H1 (cell line): ENCODE measurements at regions not wholly inside any gene's neighbourhood (a gene's known extent, or its start where the extent isn't known, plus 50 kb on each side); places are given as distances from the start of the nearest gene placed in this dataset.

Source experiments
- CTCF ChIA-PET: fragments of 300-600 bp; sonication (Branson Sonifier 250); formaldehyde crosslinking; loops from one replicate; lab custom pipeline; 2021; ENCODE audit not compliant: partially characterized antibody; lab: Charles Lee
- POLR2A ChIA-PET: fragments of 300-600 bp; sonication (Branson Sonifier 250); formaldehyde crosslinking; loops from one replicate; lab custom pipeline; 2021; ENCODE audit warnings: inconsistent platforms; ENCODE audit not compliant: partially characterized antibody; lab: Charles Lee
- DNase-seq, 2 experiments: peaks; one replicate each; pipeline versions ENCODE4 v3.0.0 to v3.0.0-alpha.2; 2010 to 2022; ENCODE audit warnings: low spot score in 2 of 2, low read depth in 1 of 2, mixed read lengths in 1 of 2
- FAIRE-seq: peaks from 2 replicates; lab custom pipeline; 2011; peaks lifted over from hg19 to GRCh38; lab: Jason Lieb, UNC
- H2AFZ ChIP-seq: 2 replicates; pipeline ENCODE4 v1.8.1; 2012; ENCODE audit warnings: low read length, inconsistent platforms
- H2AK5ac ChIP-seq: 2 replicates; pipeline ENCODE4 v1.6.1; 2013; ENCODE audit warnings: low read depth, low read length
- H2BK120ac ChIP-seq: replicated peaks from 2 replicates; pipeline ENCODE3; 2013; ENCODE audit warnings: low read depth, low read length, inconsistent platforms
- H2BK12ac ChIP-seq: 2 replicates; pipeline ENCODE4 v1.6.1; 2013; ENCODE audit warnings: low read depth, low read length
- H2BK15ac ChIP-seq: 2 replicates; pipeline ENCODE4 v1.6.1; 2013; ENCODE audit warnings: low read length
- H2BK20ac ChIP-seq: 2 replicates; pipeline ENCODE4 v1.6.1; 2013; ENCODE audit warnings: low read length
- H2BK5ac ChIP-seq: 2 replicates; pipeline ENCODE4 v1.6.1; 2013; ENCODE audit warnings: low read depth, low read length
- H3K14ac ChIP-seq: 2 replicates; pipeline ENCODE4 v1.6.1; 2013; ENCODE audit warnings: inconsistent platforms; ENCODE audit not compliant: insufficient read length
- H3K18ac ChIP-seq: 2 replicates; pipeline ENCODE4 v1.6.1; 2013; ENCODE audit warnings: low read length; ENCODE audit errors: extremely low read depth
- H3K23ac ChIP-seq: 2 replicates; pipeline ENCODE4 v1.6.1; 2013; ENCODE audit warnings: inconsistent platforms; ENCODE audit not compliant: insufficient read length
- H3K23me2 ChIP-seq: 2 replicates; pipeline ENCODE4 v1.6.1; 2013; ENCODE audit warnings: low read depth, low read length
- H3K27ac ChIP-seq: 2 replicates; pipeline ENCODE4 v1.6.1; 2011; ENCODE audit warnings: low read depth, low read length, inconsistent platforms
- H3K27me3 ChIP-seq, 4 experiments: replicated peaks in 1 of 4; 1 replicate in 1 of 4; 2 replicates in 3 of 4; pipeline versions ENCODE4 v1.6.1 to v1.8.1; 2011 to 2013; ENCODE audit warnings: low read length in 3 of 4, mild to moderate bottlenecking in 3 of 4, inconsistent platforms in 2 of 4, mixed read lengths in 2 of 4, moderate library complexity in 1 of 4; ENCODE audit not compliant: control insufficient read depth in 3 of 4, insufficient read depth in 3 of 4; ENCODE audit errors: extremely low read depth in 1 of 4
- H3K36me3 ChIP-seq, 4 experiments: 2 replicates each; pipeline versions ENCODE4 v1.6.1 to v1.8.1; 2011 to 2013; ENCODE audit warnings: mild to moderate bottlenecking in 4 of 4, low read length in 3 of 4, moderate library complexity in 2 of 4, control low read depth in 1 of 4, inconsistent platforms in 1 of 4; ENCODE audit not compliant: insufficient read depth in 4 of 4, control insufficient read depth in 2 of 4
- H3K4ac ChIP-seq: replicated peaks from 2 replicates; pipeline ENCODE3; 2013; ENCODE audit warnings: low read length, low read depth, mixed read lengths, inconsistent platforms; ENCODE audit not compliant: insufficient read length
- H3K4me1 ChIP-seq, 4 experiments: replicated peaks in 1 of 4; 1 replicate in 1 of 4; 2 replicates in 3 of 4; pipeline versions ENCODE4 v1.6.1 to v1.8.1; 2011 to 2013; ENCODE audit warnings: low read length in 3 of 4, inconsistent platforms in 2 of 4, mixed read lengths in 1 of 4; ENCODE audit not compliant: insufficient read depth in 4 of 4, control insufficient read depth in 3 of 4
- H3K4me2 ChIP-seq, 2 experiments: 2 replicates each; pipeline versions ENCODE4 v1.6.1 to v1.8.1; 2011 to 2013; ENCODE audit warnings: low read depth in 2 of 2, low read length in 2 of 2, control low read depth in 1 of 2, inconsistent platforms in 1 of 2, mild to moderate bottlenecking in 1 of 2; ENCODE audit not compliant: insufficient read depth in 1 of 2
- H3K4me3 ChIP-seq, 4 experiments: fragments of 200-600, 300-600 bp in 1 of 4; sonication (generic), shearing (Covaris generic), sonication (Bioruptor Twin) in 1 of 4; 2 replicates each; pipeline versions ENCODE4 v1.5.1 to v1.8.1; 2011 to 2016; ENCODE audit warnings: low read length in 4 of 4, low read depth in 3 of 4, control low read depth in 2 of 4, inconsistent platforms in 2 of 4, mild to moderate bottlenecking in 2 of 4, mixed read lengths in 1 of 4, moderate library complexity in 1 of 4; ENCODE audit not compliant: insufficient read depth in 2 of 4; ENCODE audit errors: extremely low read depth in 1 of 4
- H3K56ac ChIP-seq: replicated peaks from 2 replicates; pipeline ENCODE3; 2013; ENCODE audit warnings: low read depth, mild to moderate bottlenecking, mixed read lengths, low read length, inconsistent platforms; ENCODE audit not compliant: insufficient read length
- H3K79me1 ChIP-seq: 2 replicates; pipeline ENCODE4 v1.6.1; 2013; ENCODE audit warnings: low read depth, low read length, control low read depth
- H3K79me2 ChIP-seq, 2 experiments: 2 replicates each; pipeline versions ENCODE4 v1.6.1 to v1.8.1; 2012 to 2013; ENCODE audit warnings: low read length in 2 of 2, mild to moderate bottlenecking in 2 of 2, inconsistent platforms in 1 of 2; ENCODE audit not compliant: insufficient read depth in 2 of 2, control insufficient read depth in 1 of 2
- H3K9ac ChIP-seq, 4 experiments: replicated peaks in 1 of 4; 1 replicate in 1 of 4; 2 replicates in 3 of 4; pipeline versions ENCODE4 v1.6.1 to v1.8.1; 2011 to 2013; ENCODE audit warnings: low read depth in 3 of 4, low read length in 3 of 4, control low read depth in 2 of 4, mild to moderate bottlenecking in 2 of 4, moderate library complexity in 2 of 4, inconsistent platforms in 1 of 4; ENCODE audit errors: extremely low read depth in 1 of 4
- H3K9me3 ChIP-seq, 2 experiments: 2 replicates each; pipeline versions ENCODE4 v1.6.1 to v1.8.1; 2012 to 2013; ENCODE audit warnings: mild to moderate bottlenecking in 2 of 2, moderate library complexity in 2 of 2, control low read depth in 1 of 2, inconsistent platforms in 1 of 2, low read depth in 1 of 2, low read length in 1 of 2, mixed read lengths in 1 of 2; ENCODE audit not compliant: insufficient read depth in 2 of 2
- H4K20me1 ChIP-seq, 2 experiments: replicated peaks in 1 of 2; 2 replicates each; pipeline versions ENCODE3 to v1.8.1; 2011 to 2013; ENCODE audit warnings: inconsistent platforms in 2 of 2, low read length in 2 of 2, mild to moderate bottlenecking in 1 of 2; ENCODE audit not compliant: insufficient read depth in 2 of 2, control insufficient read depth in 1 of 2
- H4K5ac ChIP-seq: 2 replicates; pipeline ENCODE4 v1.6.1; 2013; ENCODE audit warnings: low read length, low read depth, mixed read lengths, inconsistent platforms; ENCODE audit not compliant: insufficient read length
- H4K8ac ChIP-seq: 2 replicates; pipeline ENCODE4 v1.8.0; 2013; ENCODE audit warnings: mild to moderate bottlenecking, moderate library complexity, low read length, inconsistent platforms; ENCODE audit not compliant: insufficient read depth; ENCODE audit errors: extremely low read depth
- H4K91ac ChIP-seq: replicated peaks from 2 replicates; pipeline ENCODE3; 2013; ENCODE audit warnings: low read length, mixed read lengths, inconsistent platforms; ENCODE audit not compliant: insufficient read length
- CBX5 ChIP-seq: fragments of 300-800, 300-1000 bp; sonication (generic); IDR thresholded peaks from 2 replicates; pipeline ENCODE4 v1.7.1; 2016; ENCODE audit warnings: antibody characterized with exemption, low read length, low read depth
- CTCF ChIP-seq, 3 experiments: IDR thresholded peaks; 1 replicate in 2 of 3; 2 replicates in 1 of 3; pipeline versions ENCODE4 v1.5.1 to v1.6.1; 2011; ENCODE audit warnings: low read length in 3 of 3, mild to moderate bottlenecking in 3 of 3, inconsistent platforms in 2 of 3, low read depth in 1 of 3, moderate library complexity in 1 of 3; ENCODE audit not compliant: insufficient read depth in 1 of 3; ENCODE audit errors: control extremely low read depth in 1 of 3
- EZH2 ChIP-seq: fragments of 200-600 bp; sonication (generic); IDR thresholded peaks from 2 replicates; pipeline ENCODE4 v1.7.1; 2012; ENCODE audit warnings: low read depth, mild to moderate bottlenecking, moderate library complexity, low read length, inconsistent platforms; ENCODE audit not compliant: severe bottlenecking
- FOSL1 ChIP-seq: IDR thresholded peaks from 2 replicates; pipeline ENCODE4 v1.6.1; 2011; ENCODE audit warnings: mild to moderate bottlenecking, low read depth, low read length, moderate library complexity; ENCODE audit not compliant: insufficient read depth
- POLR2A ChIP-seq, 2 experiments: IDR thresholded peaks; 1 replicate in 1 of 2; 2 replicates in 1 of 2; pipeline ENCODE4 v1.6.1; 2011; ENCODE audit warnings: low read depth in 2 of 2, low read length in 2 of 2, mild to moderate bottlenecking in 2 of 2; ENCODE audit errors: control extremely low read depth in 1 of 2
- RFX5 ChIP-seq: IDR thresholded peaks from 2 replicates; pipeline ENCODE4 v1.6.1; 2011; ENCODE audit warnings: low read depth, low read length, improper control_type of control experiment, borderline replicate concordance
- RXRA ChIP-seq: IDR thresholded peaks from 2 replicates; pipeline ENCODE4 v1.6.1; 2011; ENCODE audit warnings: low read depth, mild to moderate bottlenecking, low read length, moderate library complexity; ENCODE audit not compliant: insufficient read depth
- SRF ChIP-seq: IDR thresholded peaks from 2 replicates; pipeline ENCODE4 v1.6.1; 2011; ENCODE audit warnings: mild to moderate bottlenecking, low read depth, low read length, moderate library complexity
- TBP ChIP-seq: IDR thresholded peaks from 2 replicates; pipeline ENCODE4 v1.6.1; 2011; ENCODE audit warnings: low read depth, low read length, improper control_type of control experiment
- WGBS, 2 experiments: shearing (Covaris generic) in 1 of 2; methylation state at CpG; one replicate each; pipeline versions ENCODE4 v1.1.6 to v1.1.7; 2013 to 2015; ENCODE audit warnings: low lambda C conversion rate in 2 of 2, mixed read lengths in 2 of 2, inconsistent platforms in 1 of 2, low coverage in 1 of 2, missing lambda C conversion rate in 1 of 2; ENCODE audit not compliant: insufficient replicate concordance in 2 of 2, insufficient coverage in 1 of 2, insufficient read length in 1 of 2; ENCODE audit errors: extremely low coverage in 1 of 2, missing lambda C conversion rate in 1 of 2; 5-methylcytosine and 5-hydroxymethylcytosine counted together
- TF ChIP-seq, protein P1 (sequence below): IDR thresholded peaks from 2 replicates; pipeline ENCODE4 v1.6.1; 2012; ENCODE audit warnings: low read length, inconsistent platforms

GRCh38 chr4:108427946-108428485 is 192.4 kb upstream of the RPL34 start:
- Histone ChIP-seq H3K23me2 (no peaks in the 10 kb centered on the region), H3K79me1 (no peaks in the 10 kb centered on the region), H3K56ac (no peak overlapping the region), H3K27me3 (no peaks in the 10 kb centered on the region), H4K91ac (no peak overlapping the region), H2BK20ac (no peak overlapping the region), H2BK15ac (no peak overlapping the region), H2BK12ac (no peak overlapping the region), H3K4ac (no peak overlapping the region), H2AFZ (no peak overlapping the region), H3K79me2 (no peaks in the 10 kb centered on the region), H2BK120ac (no peak overlapping the region), H3K4me1 (no peaks in the 10 kb centered on the region), H3K36me3 (no peaks in the 10 kb centered on the region), H4K5ac (no peak overlapping the region), H4K8ac (no peak overlapping the region), H2BK5ac (no peak overlapping the region), H3K9ac (no peak overlapping the region), H3K4me3 (no peak overlapping the region), H2AK5ac (no peak overlapping the region), H3K27ac (no peak overlapping the region), H3K9me3 (no peaks in the 10 kb centered on the region), H3K4me2 (no peak overlapping the region), H4K20me1 (no peaks in the 10 kb centered on the region), H3K18ac (no peak overlapping the region), H3K23ac (no peak overlapping the region), H3K14ac (no peak overlapping the region)
- no peak for FAIRE-seq
- POLR2A ChIA-PET = no interaction called here
- 92% methylated on average over 2 of the region's 2 CpGs; no CpG with 5 or more reads in 1 of the 2 experiments for WGBS, 2 experiments
- CTCF ChIA-PET = interaction anchor here (0.6 to 1.5 kb wide), 2 partner anchors 145 to 313 kb away, joined by 3 to 4 read pairs; no protein-coding TSS in a partner anchor
- no peak for DNase-seq
- TF ChIP-seq FOSL1 (no peak), EZH2 (no peak), CTCF (IDR thresholded peaks at IDR 0.05; ENCODE audit: control extremely low read depth in 1 of 3, insufficient read depth in 1 of 3, low read depth in 1 of 3, low read length in 3 of 3) (no peak), POLR2A (IDR thresholded peaks at IDR 0.05; ENCODE audit: control extremely low read depth in 1 of 2, low read depth in 2 of 2, low read length in 2 of 2) (no peak), RXRA (no peak), SRF (no peak), TBP (no peak), CBX5 (no peak), RFX5 (no peak)
- TF ChIP-seq, protein P1, sequence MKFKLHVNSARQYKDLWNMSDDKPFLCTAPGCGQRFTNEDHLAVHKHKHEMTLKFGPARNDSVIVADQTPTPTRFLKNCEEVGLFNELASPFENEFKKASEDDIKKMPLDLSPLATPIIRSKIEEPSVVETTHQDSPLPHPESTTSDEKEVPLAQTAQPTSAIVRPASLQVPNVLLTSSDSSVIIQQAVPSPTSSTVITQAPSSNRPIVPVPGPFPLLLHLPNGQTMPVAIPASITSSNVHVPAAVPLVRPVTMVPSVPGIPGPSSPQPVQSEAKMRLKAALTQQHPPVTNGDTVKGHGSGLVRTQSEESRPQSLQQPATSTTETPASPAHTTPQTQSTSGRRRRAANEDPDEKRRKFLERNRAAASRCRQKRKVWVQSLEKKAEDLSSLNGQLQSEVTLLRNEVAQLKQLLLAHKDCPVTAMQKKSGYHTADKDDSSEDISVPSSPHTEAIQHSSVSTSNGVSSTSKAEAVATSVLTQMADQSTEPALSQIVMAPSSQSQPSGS = no peak
